ENCODE measurements at regions not wholly inside any gene's neighbourhood (a gene's known extent, or its start where the extent isn't known, plus 50 kb on each side); places are given as distances from the start of the nearest gene placed in this dataset.
A peak's percentile ranks its signal among the peaks of the same experiment; 100 is the strongest.

DNA sequence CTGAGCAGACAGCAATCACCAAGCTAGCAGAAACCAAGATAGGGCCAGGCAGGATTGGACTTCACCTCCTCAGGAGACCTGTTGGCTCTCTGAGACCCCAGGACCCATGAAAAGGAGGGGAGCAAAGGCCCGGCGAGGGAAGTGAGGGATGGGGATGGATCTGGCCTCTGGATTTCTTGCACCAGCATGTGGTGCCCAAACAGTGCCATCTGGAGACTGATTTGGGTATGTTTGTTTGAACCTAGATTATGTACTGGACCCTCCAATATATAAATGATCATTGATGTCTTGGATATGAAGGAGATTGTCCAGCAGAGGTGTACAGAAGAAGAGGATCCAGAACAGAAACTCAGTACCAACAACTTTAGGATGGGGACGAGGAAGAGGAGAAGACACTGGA lies 83.4 kb upstream of the LY86 start:
- in situ Hi-C loops (cut with MboI; ENCODE audit: low pct_unique_long_range_greater_than_20kb, low sequenced_read_pairs, unreplicated experiment) = no loop called here
- TF ChIP-seq, protein P1, sequence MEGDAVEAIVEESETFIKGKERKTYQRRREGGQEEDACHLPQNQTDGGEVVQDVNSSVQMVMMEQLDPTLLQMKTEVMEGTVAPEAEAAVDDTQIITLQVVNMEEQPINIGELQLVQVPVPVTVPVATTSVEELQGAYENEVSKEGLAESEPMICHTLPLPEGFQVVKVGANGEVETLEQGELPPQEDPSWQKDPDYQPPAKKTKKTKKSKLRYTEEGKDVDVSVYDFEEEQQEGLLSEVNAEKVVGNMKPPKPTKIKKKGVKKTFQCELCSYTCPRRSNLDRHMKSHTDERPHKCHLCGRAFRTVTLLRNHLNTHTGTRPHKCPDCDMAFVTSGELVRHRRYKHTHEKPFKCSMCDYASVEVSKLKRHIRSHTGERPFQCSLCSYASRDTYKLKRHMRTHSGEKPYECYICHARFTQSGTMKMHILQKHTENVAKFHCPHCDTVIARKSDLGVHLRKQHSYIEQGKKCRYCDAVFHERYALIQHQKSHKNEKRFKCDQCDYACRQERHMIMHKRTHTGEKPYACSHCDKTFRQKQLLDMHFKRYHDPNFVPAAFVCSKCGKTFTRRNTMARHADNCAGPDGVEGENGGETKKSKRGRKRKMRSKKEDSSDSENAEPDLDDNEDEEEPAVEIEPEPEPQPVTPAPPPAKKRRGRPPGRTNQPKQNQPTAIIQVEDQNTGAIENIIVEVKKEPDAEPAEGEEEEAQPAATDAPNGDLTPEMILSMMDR (IDR thresholded peaks at IDR 0.05; ENCODE audit: extremely low read depth, insufficient read depth, missing control alignments) = no peak

DNA sequence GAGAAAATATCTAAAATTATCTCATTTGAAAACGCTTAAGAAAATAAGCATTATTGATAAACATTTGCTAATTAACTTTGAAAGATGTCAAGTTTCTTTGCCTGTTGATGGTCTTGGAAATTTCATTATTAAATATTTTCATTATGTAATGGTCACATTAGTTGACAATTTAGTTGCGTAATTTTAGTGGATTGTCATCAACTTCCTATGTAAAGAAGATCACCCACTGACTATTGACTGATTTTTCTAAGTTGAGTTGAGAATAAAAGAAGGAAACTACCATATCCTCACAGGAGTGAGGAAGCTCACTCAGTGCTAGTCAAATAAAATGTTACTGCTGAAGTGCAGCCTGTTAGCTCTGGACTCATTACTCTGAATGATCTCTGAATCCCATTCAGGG lies 79.9 kb upstream of the LY86 start:
- in situ Hi-C loops (cut with MboI; ENCODE audit: low pct_unique_long_range_greater_than_20kb, low sequenced_read_pairs, unreplicated experiment) = no loop called here
- TF ChIP-seq, protein P1 (IDR thresholded peaks at IDR 0.05; ENCODE audit: extremely low read depth, insufficient read depth, missing control alignments) = no peak
- DNase-seq (ENCODE audit: low spot score) = no peak

More for the DNA sequence above, 83.4 kb upstream of the LY86 start:
- DNase-seq (ENCODE audit: low spot score) = no peak

DNA sequence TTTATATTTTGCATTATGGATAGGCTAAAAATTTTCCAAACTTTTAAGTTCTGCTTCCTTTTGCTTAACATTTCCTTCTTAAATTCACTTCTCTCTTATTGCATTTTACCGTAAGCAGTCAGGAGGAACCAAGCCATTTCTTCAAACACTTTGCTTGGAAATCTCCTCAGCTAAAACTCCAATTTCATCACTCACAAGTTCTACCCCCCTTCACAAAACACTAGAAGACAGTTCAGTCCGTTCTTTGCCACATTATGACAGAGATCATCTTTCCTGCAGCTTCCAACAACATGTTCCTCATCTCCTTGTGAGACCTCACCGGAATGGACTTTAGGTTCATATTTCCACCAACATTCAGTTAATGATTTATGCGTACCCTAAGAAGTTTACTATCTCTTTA lies 79.2 kb upstream of the LY86 start:
- no peak for DNase-seq (ENCODE audit: low spot score)
- TF ChIP-seq, protein P1 (IDR thresholded peaks at IDR 0.05; ENCODE audit: extremely low read depth, insufficient read depth, missing control alignments) = no peak
- in situ Hi-C loops (cut with MboI; ENCODE audit: low pct_unique_long_range_greater_than_20kb, low sequenced_read_pairs, unreplicated experiment) = no loop called here

DNA sequence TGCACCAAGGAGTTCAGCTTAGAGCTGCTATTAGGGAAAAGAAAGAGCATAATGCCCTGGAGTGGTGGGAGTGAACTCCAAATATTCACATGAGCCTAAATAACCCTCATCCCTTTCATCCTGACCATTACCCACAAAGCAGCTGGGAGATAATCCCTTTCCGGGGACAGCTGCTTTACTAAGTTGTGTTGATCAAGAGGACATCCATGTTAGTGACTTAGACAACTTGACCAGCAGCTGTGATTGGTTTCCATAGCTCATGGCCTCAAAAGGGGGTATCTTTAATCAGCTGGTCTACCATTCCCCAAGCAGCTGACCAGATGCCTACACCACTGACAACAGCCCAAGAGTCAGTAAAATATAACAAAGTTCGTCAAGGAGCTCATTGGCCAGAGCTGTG lies 75.8 kb upstream of the LY86 start:
- TF ChIP-seq, protein P1 (IDR thresholded peaks at IDR 0.05; ENCODE audit: extremely low read depth, insufficient read depth, missing control alignments) = no peak
- DNase-seq (ENCODE audit: low spot score) = no peak
- in situ Hi-C loops (cut with MboI; ENCODE audit: low pct_unique_long_range_greater_than_20kb, low sequenced_read_pairs, unreplicated experiment) = no loop called here

DNA sequence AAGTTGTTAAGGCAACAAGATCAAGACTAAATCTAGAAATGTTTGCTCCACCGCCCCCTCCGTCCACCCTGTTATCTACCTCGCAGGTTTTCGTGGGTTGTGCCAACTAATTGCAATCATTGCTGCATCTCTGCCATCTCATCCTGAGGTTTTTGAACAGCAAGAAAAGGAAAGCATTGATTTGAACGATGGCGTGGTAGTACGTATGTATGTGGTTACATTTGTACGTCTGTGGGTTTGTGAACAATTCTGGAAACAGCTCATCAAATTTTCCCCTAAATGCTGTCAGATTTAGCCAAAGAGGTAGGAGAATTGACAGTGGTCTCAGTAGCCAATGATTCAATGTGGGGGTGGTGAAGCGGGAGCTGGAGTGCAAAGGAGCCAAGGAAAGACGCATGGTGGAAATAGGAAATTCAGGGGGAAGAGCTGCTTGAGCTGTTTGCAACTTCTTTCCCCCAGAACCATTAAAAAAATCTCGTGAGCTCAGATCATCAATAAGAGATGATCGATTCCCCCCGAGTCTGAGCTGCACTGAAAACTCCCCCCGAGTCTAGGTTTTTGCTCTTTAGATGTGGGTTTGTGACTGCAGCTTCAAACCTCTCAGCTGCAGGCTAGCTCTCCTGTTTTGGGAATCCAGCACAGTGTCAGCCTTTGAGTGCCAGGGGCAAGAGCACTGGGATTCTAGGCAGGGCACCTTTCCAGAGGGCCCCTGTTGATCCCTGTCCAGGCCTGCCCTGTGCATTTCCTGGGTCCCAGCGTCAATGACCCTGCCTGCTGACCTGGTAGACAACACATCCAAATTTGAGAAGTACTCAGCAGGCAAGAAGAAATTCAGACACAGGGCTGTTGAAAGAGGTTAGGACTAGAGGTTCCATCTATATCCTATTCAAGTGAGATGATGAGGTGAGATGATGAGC lies 72.6 kb upstream of the LY86 start:
- DNase-seq (ENCODE audit: low spot score) = peak; percentile 23
- in situ Hi-C loops (cut with MboI; ENCODE audit: low pct_unique_long_range_greater_than_20kb, low sequenced_read_pairs, unreplicated experiment) = no loop called here
- TF ChIP-seq, protein P1 (IDR thresholded peaks at IDR 0.05; ENCODE audit: extremely low read depth, insufficient read depth, missing control alignments) = no peak

DNA sequence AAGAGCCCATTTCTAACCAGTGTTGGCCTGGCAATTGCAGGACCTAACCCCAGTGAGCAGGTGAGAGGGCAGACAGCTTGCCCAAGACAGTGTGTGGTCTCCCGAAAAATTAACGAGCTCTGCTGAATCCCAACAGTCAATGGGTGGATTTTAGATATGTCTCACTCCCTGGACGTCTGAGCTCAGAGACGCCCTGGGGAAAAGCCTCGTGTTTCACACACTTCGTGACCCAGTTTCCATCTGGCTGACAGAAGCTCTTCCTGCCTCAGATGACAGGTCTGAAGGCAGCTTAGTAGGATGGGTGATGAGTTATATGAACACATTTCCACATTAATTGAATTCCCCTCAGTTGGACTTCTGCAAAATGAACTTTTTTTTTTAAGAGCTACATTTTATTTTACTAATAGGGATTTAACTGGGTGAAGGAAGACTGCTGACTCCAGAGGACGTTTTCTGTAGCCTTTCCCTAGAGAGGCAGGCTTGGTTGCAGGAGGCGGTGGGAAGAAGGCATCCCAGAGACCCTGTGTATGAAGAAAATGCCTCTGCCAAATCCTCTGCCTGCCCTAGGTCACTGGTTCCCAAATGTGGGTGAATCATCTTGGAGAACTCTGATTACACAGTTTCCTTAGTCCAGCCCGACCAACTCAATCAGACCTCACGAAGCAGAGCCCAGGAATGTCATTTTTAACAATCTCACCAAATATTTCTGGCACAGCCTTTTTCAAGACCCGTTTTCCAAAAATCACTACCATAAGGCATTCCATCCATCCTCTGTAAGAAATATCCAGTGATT lies 71.7 kb upstream of the LY86 start:
- DNase-seq (ENCODE audit: low spot score) = no peak
- in situ Hi-C loops (cut with MboI; ENCODE audit: low pct_unique_long_range_greater_than_20kb, low sequenced_read_pairs, unreplicated experiment) = no loop called here
- TF ChIP-seq, protein P1 (IDR thresholded peaks at IDR 0.05; ENCODE audit: extremely low read depth, insufficient read depth, missing control alignments) = no peak
